ENCODE measurements at regions not wholly inside any gene's neighbourhood (a gene's known extent, or its start where the extent isn't known, plus 50 kb on each side); places are given as distances from the start of the nearest gene placed in this dataset.

- TF ChIP-seq EZH2phosphoT487 (IDR thresholded peaks at IDR 0.05; ENCODE audit: borderline replicate concordance, low read length) (no peak), CTCF (IDR thresholded peaks at IDR 0.05; ENCODE audit: low read depth, low read length, poor library complexity, severe bottlenecking) (no peak)
- H3K9me3 ChIP-seq (ENCODE audit: control insufficient read depth, insufficient read depth, low read length): peaks cover 3% of the 10 kb centered on the region; the same call in 1 of the 2 replicates
- H3K4me2 ChIP-seq (ENCODE audit: low read length): no peak overlapping the region
- no peak overlapping the region for H3K4me3 ChIP-seq (ENCODE audit: low read length)
- no peak overlapping the region for H3K27ac ChIP-seq (ENCODE audit: low read depth, low read length)
- no peaks in the 10 kb centered on the region for H3K27me3 ChIP-seq (ENCODE audit: control insufficient read depth, low read length)
- no peaks in the 10 kb centered on the region for H3K36me3 ChIP-seq (ENCODE audit: control insufficient read depth, low read length)
- H3K4me1 ChIP-seq (ENCODE audit: control insufficient read depth, low read length): no peaks in the 10 kb centered on the region
- H3K79me2 ChIP-seq (ENCODE audit: control insufficient read depth, low read length): no peaks in the 10 kb centered on the region
- H4K20me1 ChIP-seq (ENCODE audit: control insufficient read depth, insufficient read depth, low read depth, low read length): no peaks in the 10 kb centered on the region
- no peaks in the 10 kb centered on the region for H3K9me2 ChIP-seq (replicated peaks; ENCODE audit: control insufficient read depth, low read length)
- H3F3A ChIP-seq (ENCODE audit: control insufficient read depth, insufficient read depth): no peaks in the 10 kb centered on the region
Observed at GRCh38 chr15:24901409-24901808, 53.4 kb upstream of the SNRPN start.

All from DOHH2 (cell line).